Left forelimb (tissue), 1 donor: ENCODE measurements at regions not wholly inside any gene's neighbourhood (a gene's known extent, or its start where the extent isn't known, plus 50 kb on each side); places are given as distances from the start of the nearest gene placed in this dataset.
"Not testable (repeated sequence)": the region's sequence is repeated elsewhere in the genome, so short reads cannot be mapped to it uniquely, and the experiment has no call there.

Source experiments
- DNase-seq: peaks from one replicate; pipeline ENCODE4 v3.0.0-alpha.2; 2018; ENCODE audit warnings: low spot score

DNA sequence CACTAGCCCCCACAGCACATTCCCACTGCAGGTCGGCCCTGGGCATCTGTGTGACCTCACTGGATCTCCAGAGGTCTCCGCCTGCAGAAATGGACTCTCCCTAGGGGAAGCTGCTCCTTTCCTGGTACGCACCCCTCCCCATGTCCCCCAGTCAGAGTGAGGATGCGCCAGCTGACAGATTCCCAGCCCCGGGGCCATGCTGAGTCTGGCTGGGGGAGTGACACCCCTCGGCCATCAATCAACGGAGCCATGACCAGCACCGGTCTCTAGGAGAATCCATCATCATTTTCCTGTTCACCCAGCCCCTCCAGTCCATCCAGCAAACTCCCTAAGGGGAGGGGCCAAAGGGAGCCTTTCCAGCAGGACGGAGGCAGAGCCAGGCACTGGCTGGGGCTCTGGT, 68.7 kb upstream of the PAX7 start:
- DNase-seq: no peak

DNA sequence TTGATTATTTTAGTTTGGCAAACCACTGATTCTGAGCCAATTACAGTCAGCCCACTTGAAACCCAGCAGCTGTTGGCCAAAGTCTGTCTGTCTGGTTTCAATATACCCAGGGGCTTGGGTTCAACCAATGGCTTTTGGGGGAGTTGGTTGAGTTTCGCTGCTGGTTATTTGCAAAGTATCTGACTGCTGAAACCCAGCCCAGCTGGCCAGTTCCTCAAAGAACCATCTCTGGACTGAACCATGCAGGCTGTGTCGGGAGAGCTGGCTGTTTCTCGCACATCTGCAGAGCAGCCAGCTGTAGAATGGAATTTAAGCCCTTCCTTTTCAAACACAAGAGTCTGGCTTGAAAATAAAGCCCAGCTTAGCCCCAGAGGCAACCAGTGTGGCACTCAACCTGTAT, 66.0 kb upstream of the PAX7 start:
- no peak for DNase-seq

DNA sequence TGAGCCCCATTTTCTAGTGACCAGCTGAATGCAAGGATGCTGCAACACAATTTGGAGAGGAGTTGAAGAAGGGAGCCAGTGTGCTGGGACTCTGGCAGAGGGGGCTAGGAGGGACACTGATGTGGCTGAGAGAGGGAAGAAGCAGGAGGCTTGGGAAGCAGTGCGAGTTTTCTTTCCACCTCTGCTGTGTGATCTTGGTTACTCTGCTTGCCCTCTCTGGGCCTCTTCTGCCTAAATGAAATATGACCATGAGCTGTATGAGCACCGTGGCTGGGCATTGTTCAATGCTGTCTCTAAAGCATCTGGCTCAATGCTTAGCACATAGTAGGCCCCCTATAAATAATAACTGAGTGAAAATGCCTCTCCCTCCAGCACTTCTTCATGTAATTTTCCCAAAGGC, 65.3 kb upstream of the PAX7 start:
- no peak for DNase-seq

DNA sequence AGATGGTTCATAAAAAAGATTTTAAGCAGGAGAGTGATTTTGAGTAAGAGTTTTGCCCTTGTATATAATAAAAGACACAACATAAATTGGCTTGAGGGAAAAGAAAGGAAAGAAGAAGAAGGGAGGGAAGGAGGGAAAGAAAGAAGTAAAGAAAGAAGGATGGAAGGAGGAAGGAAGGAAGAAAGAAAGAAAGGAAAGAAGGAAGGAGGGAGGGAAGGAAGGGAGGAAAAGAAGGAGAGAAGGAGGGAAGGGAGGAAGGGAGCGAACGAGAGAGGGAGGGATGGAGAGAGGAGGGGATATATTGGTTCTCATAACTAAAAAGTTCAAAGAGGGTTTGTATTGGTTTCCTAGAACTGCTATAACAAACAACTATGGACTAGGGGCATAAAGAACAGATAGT, 62.2 kb upstream of the PAX7 start:
- no peak for DNase-seq

DNA sequence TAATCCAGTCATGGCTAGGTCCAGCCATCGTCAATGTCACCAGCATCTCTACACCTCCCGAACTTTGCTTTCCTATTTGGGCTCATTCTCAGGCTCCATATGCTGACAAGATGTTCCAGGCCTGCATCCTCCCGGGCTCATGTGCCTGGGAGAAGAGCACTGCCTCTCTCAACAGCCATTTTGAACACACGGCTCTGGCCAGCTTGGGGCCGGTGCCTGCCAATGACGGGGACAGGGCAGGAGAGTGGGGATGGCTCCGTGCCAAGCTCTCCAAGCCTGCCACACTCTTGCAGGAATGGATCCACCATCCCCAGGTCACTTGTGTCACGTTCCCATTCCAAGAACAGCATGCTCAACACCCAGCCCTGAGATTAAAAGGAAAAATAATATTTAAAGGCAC, 61.4 kb upstream of the PAX7 start:
- DNase-seq: no peak

DNA sequence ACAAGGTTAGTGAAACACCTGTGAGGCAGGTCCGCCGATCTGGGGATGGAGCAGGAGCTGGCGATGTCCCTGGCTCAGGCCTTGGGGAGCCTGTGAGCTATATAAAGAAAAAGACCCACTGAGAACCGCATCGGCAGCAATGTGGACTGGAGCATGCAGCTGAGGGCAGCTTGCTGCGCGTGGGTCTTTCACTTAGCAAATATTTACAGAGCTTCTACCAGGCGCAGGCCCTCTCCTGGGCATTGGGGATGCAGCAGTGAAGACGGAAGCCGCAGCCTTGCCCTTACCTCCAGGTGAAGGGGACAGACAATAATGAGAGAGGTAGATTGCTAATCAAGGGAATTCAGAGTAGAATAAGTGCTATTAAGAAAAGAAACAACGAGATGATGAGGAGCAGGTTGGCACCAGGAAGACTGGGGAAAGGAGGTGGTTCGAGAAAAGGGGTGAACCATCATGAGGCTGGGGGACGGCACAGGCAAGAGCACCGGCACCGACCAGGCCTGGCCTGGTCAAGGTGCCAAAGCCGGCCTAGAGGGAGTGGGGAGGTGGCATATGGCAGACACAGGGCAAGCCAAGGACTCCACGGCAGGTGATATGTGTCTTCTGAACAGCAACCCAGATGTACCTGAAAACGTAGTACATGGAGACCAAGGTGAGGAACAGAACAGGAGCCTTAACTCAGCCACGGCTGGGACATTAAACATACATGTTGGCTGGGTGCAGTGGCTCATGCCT, 60.7 kb upstream of the PAX7 start:
- DNase-seq: no peak

DNA sequence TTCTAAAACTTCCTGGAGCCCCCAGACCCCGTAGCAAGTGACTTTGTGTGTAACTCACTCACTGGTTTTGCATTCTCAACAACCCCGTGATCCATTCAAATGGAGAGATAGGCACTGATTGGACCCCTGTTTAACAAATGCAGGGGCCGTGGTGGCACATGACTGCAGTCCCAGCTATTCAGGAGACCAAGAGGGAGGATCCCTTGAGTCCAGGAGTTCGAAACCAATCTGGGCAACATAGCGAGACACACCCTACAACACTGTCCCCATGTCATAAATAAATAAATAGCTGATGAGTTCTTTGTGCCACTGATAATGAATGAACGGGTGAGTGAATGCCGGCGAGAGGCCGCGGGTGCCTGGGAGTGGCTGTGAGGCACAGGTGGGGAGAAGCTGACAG, 59.4 kb upstream of the PAX7 start:
- no peak for DNase-seq

DNA sequence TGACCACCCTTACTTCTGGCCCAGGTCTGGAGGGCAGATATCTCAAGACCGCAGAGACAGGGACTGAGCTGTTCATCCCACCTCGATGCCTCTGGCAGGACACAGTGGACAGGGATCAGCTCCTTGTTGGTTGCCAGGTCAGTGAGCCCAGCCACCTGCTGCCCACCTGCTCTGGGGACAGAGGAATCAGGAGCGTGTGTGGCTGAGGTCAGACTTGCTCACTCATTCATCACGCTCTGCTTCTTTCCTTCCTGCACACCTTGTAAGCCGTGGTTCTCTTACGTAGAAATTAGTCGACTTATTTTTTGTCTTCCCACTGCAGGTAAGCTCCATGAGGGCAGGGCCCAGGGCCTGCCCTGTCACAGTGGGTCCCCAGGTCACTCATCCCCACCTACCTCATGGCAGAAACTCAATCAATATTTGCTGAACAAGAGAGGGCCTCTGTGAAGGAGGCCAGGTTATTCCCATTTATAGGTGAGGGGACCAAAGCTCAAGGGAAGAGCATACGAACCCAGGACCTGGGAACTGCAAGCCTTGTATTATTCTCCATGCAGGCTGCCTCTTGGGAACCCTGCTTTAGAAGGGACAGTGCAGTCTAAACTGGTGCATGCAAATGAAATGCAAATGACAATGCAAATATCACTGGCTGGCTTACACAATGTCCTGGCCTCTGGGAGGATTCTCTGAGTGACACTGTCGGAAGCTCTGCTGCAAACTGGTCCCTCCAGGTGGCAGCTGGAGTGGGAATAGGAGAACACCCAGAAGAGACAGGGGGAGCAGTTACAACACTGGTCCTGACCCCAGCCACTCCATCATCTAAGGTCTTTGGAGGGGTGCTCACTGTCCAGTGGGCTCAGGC, 58.4 kb upstream of the PAX7 start:
- DNase-seq: no peak

DNA sequence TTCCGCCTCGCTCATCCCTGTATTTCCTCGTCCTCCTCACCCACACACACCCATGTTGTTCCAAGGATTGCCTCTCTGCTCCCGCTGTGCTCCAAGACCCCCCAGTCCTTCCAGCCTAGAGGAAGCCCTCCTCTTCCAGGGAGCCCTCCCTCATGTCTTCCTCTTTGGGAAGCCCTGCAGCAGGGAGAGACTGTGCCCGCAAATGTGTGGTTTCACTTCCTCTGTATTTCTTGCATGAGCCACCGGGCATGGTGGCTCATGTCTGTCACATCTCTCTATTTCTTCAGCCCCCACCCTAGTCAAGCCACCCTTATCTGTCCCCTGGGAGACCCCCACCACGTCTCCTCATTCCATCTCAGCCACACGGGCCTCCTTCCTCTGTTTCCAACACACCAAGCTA, 57.5 kb upstream of the PAX7 start:
- DNase-seq: no peak

DNA sequence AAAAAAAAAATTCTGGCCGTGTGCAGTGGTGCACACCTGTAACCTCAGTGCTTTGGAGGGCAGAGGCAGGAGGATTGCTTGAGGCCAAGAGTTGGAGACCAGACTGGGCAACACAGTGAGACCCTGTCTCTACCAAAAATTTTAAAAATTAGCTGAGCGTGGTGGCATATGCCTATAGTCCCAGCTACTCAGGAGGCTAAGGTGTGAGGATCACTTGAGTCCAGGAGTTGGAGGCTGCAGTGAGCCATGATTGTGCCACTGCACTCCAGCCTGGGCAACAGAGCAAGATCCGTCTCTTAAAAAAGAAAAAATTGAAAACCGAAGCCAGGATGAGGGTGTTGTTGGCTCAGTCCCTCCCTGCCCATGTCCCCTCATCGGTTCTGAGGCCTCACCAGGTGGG, 55.9 kb upstream of the PAX7 start:
- DNase-seq: no peak

DNA sequence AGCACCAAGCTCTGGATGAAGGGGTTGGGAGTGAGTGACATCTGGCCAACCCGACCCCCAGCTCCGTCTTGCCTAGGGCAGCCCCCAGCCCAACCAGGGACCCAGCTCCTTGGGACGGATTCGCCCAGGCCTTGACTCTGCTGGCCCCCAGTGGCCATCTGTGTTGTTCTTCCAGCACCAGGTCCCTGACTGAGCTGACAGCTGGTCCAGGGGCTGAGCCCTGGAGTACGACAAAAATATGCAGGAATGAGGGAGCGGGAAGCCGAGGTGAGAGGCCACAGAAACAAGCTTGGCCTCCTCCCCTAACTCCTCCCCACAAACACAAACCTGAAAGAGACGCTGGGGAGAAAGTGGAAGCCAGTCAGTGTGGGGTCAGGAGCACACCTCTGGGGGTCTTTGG, 55.0 kb upstream of the PAX7 start:
- peak; percentile 74 for DNase-seq

DNA sequence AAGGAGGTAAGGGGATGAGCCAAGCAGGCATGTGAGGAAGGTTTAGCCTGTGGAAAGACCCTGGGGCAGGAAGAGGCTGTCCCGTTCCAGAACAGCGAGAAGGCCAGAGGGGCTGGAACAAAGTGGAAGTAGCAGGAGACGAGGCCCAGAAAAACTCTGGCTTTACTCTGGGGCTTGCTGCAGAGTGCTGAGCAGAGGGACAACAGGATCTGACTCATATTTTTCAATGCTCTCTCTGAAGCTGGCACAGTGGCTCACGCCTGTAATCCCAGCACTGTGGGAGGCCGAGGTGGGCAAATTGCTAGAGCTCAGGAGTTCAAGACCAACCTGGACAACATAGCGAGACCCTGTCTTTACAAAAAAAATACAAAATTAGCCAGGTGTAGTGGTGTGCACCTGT, 52.4 kb upstream of the PAX7 start:
- no peak for DNase-seq

DNA sequence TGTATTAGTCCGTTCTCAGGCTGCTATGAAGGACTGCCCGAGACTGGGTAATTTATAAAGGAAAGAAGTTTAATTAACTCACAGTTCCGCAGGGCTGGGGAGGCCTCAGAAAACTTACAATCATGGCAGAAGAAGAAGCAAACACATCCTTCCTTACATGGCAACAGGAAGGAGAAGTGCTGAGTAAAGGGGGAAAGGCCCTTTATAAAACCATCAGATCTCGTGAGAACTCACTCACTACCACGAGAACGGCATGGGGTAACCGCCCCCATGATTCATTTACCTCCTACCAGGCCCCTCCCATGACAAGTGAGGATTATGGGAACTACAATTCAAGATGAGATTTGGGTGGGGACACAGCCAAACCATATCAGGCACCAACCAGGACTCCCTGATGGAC, 51.4 kb upstream of the PAX7 start:
- DNase-seq: not testable (repeated sequence)

DNA sequence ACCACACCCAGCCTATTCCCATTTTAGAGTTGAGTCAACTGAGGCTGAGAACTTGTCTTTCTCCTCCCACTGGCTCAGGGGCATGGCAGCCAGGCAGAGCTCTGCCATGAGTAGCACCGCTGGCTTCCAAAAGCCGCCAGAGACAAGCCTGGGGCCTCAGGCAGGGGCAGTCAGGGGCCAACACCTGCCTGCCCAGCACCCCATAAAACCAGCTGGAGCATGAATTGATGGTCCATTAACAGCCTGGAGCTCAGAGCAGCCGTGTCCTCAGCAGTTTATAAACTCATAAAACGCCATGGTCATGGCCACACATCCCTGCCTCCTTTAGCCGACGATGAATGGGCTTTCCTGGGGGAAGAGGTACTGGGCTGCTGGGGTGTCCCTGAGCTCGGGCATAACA, 50.6 kb upstream of the PAX7 start:
- DNase-seq: no peak

DNA sequence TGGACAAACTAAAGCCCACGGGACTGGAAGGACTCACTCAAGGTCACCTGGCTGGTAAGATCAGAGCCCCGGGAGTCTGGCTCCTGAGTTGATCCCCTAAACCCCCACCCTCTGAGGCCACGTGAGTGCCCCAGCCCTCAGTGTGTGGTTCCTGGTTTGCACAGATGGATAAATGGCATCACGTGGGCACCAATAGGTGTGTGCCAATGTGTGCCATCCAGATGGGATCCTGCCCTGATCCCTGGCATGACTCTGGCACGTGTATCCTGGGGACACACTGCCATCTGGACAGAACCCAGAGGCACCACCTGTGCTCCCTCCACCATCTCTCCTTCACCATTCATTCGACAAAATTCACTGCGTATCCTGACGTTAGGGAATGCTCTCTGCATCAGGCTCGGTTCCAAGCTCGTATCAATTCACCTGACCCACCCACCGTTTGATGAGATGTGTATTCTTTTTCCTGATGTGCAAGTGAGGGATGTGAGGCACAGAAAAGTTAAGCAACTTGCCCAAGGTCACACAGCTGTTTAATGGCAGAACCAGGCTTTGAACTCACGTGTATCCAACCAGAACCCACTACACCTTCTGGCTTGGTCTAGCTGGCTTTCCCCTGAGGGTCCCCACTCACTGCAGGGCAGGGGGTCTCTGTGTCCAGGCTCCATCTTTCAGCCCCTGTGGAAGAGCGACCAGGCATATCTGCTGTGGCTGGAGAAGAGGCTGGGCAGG, 49.8 kb upstream of the PAX7 start:
- no peak for DNase-seq
